ENCODE measurements at regions not wholly inside any gene's neighbourhood (a gene's known extent, or its start where the extent isn't known, plus 50 kb on each side); places are given as distances from the start of the nearest gene placed in this dataset.
A peak's percentile ranks its signal among the peaks of the same experiment; 100 is the strongest.

GRCh38 chr12:24597580-24597979 is 351.3 kb downstream of the BCAT1 start:
- no peak for DNase-seq

GRCh38 chr12:24596768-24597388 is 352.0 kb downstream of the BCAT1 start:
- peak in 2 of 5 donors; percentile 46 to 58 for DNase-seq
- TF ChIP-seq, protein P1, sequence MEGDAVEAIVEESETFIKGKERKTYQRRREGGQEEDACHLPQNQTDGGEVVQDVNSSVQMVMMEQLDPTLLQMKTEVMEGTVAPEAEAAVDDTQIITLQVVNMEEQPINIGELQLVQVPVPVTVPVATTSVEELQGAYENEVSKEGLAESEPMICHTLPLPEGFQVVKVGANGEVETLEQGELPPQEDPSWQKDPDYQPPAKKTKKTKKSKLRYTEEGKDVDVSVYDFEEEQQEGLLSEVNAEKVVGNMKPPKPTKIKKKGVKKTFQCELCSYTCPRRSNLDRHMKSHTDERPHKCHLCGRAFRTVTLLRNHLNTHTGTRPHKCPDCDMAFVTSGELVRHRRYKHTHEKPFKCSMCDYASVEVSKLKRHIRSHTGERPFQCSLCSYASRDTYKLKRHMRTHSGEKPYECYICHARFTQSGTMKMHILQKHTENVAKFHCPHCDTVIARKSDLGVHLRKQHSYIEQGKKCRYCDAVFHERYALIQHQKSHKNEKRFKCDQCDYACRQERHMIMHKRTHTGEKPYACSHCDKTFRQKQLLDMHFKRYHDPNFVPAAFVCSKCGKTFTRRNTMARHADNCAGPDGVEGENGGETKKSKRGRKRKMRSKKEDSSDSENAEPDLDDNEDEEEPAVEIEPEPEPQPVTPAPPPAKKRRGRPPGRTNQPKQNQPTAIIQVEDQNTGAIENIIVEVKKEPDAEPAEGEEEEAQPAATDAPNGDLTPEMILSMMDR (IDR thresholded peaks at IDR 0.05; ENCODE audit: borderline replicate concordance, extremely low read depth, insufficient read depth), result peak; percentile 50
- Histone ChIP-seq H3K9me3 (ENCODE audit: control insufficient read depth in 2 of 3, insufficient read depth in 1 of 3, low read length in 3 of 3) (no peaks in the 10 kb centered on the region), H3K36me3 (ENCODE audit: control insufficient read depth in 2 of 3, insufficient read depth in 3 of 3, low read length in 3 of 3) (no peaks in the 10 kb centered on the region), H3K4me3 (ENCODE audit: low read length in 3 of 3) (no peak overlapping the region), H3K9ac (ENCODE audit: low read length in 3 of 3) (no peak overlapping the region), H3K27ac (ENCODE audit: low read depth in 2 of 2, low read length in 2 of 2) (no peak overlapping the region), H3K4me1 (ENCODE audit: control insufficient read depth in 2 of 3, insufficient read depth in 2 of 3, low read depth in 1 of 3, low read length in 3 of 3) (peaks cover 0 to 4% (median 0%) of the 10 kb centered on the region in 3 donors), H3K27me3 (ENCODE audit: control insufficient read depth, insufficient read depth, low read length) (no peaks in the 10 kb centered on the region)
- FAIRE-seq, result peak; percentile 60
- intact Hi-C loops (cut with DNase I), result no loop called here

More at GRCh38 chr12:24597580-24597979, 351.3 kb downstream of the BCAT1 start:
- no peaks in the 10 kb centered on the region for H3K36me3 ChIP-seq (ENCODE audit: control insufficient read depth in 2 of 3, insufficient read depth in 3 of 3, low read length in 3 of 3)
- TF ChIP-seq, protein P1 (IDR thresholded peaks at IDR 0.05; ENCODE audit: borderline replicate concordance, extremely low read depth, insufficient read depth), result no peak
- H3K4me3 ChIP-seq (ENCODE audit: low read length in 3 of 3), result no peak overlapping the region
- no peaks in the 10 kb centered on the region for H3K9me3 ChIP-seq (ENCODE audit: control insufficient read depth in 2 of 3, insufficient read depth in 1 of 3, low read length in 3 of 3)
- H3K9ac ChIP-seq (ENCODE audit: low read length in 3 of 3), result no peak overlapping the region
- no peaks in the 10 kb centered on the region for H3K27me3 ChIP-seq (ENCODE audit: control insufficient read depth, insufficient read depth, low read length)
- FAIRE-seq, result no peak
- no peak overlapping the region for H3K27ac ChIP-seq (ENCODE audit: low read depth in 2 of 2, low read length in 2 of 2)
- intact Hi-C loops (cut with DNase I), result no loop called here
- H3K4me1 ChIP-seq (ENCODE audit: control insufficient read depth in 2 of 3, insufficient read depth in 2 of 3, low read depth in 1 of 3, low read length in 3 of 3), result peaks cover 0 to 4% (median 0%) of the 10 kb centered on the region in 3 donors

GRCh38 chr12:24595652-24596235 is 353.2 kb downstream of the BCAT1 start:
- FAIRE-seq, result no peak
- intact Hi-C loops (cut with DNase I), result no loop called here
- TF ChIP-seq, protein P1 (IDR thresholded peaks at IDR 0.05; ENCODE audit: borderline replicate concordance, extremely low read depth, insufficient read depth), result no peak
- Histone ChIP-seq H3K9me3 (ENCODE audit: control insufficient read depth in 2 of 3, insufficient read depth in 1 of 3, low read length in 3 of 3) (no peaks in the 10 kb centered on the region), H3K27ac (ENCODE audit: low read depth in 2 of 2, low read length in 2 of 2) (no peak overlapping the region), H3K9ac (ENCODE audit: low read length in 3 of 3) (no peak overlapping the region), H3K4me1 (ENCODE audit: control insufficient read depth in 2 of 3, insufficient read depth in 2 of 3, low read depth in 1 of 3, low read length in 3 of 3) (no peaks in the 10 kb centered on the region), H3K4me3 (ENCODE audit: low read length in 3 of 3) (no peak overlapping the region), H3K27me3 (ENCODE audit: control insufficient read depth, insufficient read depth, low read length) (no peaks in the 10 kb centered on the region), H3K36me3 (ENCODE audit: control insufficient read depth in 2 of 3, insufficient read depth in 3 of 3, low read length in 3 of 3) (no peaks in the 10 kb centered on the region)
- peak in 1 of 5 donors; percentile 5 for DNase-seq

Data from kidney (tissue), 13 donors.